ENCODE measurements at regions not wholly inside any gene's neighbourhood (a gene's known extent, or its start where the extent isn't known, plus 50 kb on each side); places are given as distances from the start of the nearest gene placed in this dataset.

DNA sequence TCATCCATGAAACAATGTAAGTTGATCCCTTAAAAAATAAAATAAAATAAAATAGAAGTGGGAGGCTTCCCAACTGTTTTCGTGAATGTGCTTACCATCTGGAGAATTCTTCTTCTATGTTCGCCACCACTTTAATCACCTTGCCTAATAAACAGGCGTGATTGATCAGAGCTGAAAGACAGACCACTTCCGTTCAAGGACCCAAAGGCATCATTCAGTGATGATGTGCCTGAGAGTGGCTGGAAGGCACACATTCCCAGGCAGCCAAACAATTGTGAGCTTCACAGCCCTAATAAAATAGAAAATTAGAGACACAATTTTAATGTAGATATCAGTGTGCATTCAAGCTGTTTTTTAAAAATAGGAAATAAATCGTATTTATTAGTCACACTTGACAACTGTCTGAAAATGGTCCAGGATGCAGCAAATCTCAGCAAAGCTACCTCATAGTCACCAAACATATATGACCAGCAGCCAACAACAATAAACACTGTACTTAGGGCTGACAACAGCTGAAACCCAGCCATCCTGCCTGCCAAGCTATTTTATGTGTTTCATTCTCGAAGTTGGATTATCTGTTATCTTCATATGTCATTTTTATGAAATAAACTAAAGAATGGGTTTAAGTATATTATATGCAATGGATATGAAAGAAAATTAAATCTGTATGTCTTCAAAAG, 163.2 kb upstream of the FAM9B start:
- peak; percentile 12 for DNase-seq

DNA sequence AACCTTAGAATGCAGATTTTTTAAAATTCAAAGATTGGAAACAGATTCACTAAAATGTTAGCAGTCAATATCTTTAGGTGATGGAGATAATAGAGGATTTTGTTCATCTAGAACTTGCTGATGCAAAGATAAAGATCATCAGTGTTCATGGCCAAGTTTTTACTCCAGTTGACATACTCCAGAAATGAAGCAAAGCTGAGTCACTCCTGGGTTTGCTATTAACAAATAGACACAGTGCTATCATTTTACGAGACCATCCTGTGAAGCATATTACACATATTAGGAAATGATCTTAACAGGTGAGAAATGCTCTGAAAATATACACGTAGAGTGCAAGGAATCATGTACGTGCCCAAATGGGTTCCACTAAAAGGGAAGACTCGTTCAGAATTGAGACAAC, 170.6 kb upstream of the FAM9B start:
- DNase-seq: no peak

DNA sequence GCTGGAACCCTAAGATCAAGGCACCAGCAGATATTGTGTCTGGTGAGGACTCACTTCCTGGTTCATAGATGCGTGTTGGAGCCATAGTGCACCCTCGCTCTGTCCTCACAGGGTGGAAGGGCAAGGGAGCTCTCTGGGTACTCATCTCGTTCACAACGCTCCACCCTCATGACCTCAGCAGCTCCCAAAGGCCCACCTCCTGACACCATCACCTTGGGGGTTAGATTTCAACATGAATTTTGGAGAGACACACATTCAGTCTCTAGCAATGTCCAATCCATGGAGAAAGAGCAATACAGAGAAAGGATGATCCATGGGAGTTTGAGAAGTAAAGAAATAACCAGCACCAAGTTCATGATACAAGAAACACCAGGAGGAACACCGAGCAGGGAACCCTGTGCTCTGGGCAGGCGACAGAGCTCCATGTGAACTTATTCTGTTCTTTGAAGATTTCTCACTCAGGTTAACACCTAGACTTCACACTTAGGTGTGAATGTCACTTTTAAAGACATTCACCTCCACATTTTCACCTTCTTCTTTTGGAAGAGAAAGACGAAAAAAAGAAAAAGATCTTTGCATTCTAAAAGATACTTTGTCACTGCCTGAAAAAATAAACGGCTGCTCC, 171.8 kb upstream of the FAM9B start:
- no peak for DNase-seq

GRCh38 chrX:9207142-9207541, 173.2 kb upstream of the FAM9B start:
- no peak for DNase-seq

DNA sequence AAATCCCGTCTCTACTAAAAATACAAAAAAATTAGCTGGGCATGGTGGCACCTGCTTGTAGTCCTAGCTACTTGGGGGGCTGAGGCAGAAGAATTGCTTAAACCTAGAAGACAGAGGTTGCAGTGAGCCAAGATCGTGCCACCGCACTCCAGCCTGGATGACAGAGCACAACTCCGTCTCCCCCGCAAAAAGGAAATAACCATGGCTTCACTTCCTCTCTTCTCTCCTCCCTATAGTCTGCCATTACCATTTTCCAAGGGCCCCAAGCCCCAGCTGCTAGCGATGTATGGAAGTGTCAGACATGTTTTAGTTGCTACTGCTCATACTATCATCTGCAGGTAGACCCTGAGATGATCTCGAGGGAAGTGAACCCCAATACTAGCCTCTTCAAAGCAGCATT, 177.3 kb upstream of the FAM9B start:
- no peak for DNase-seq

GRCh38 chrX:9221781-9222180, 187.9 kb upstream of the FAM9B start:
- no peak for DNase-seq

DNA sequence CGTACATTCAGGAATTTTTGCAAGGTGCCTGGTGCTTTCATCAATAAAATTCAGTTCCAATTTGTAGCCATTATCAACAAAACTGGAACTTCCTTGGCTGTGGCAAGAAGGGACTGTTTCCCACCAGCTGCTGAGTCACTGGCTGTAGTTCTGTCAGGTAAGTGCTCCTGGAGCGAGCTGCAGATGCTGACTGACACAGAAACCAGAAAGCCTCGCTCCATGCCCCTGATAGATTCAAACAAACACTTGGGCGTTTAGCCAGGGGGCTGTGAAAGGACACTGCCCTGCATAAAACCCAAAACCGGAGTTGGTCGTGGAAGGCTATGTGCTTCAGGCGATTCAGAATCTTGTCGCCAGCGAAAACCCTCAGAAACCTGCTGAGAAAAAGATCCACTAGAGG, 188.4 kb upstream of the FAM9B start:
- no peak for DNase-seq

DNA sequence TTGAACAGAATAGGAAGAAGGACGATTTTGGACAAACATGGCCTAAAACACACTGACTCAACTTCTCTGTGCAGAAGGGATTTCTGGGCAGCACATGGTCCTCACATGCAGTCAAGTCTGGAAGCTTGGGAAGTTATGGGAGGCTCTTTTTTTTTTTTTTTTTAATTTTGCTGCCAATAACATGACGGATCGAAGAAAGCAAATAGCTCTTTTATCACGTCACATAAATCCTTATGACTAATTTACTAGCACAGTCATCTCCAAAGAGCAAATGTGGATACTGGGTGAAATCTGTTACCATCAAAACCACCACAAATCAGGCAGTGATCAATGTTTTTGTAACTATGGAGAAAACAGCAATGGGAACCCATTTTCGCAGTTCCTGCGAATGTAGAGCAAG, 193.3 kb upstream of the FAM9B start:
- peak; percentile 53 for DNase-seq

DNA sequence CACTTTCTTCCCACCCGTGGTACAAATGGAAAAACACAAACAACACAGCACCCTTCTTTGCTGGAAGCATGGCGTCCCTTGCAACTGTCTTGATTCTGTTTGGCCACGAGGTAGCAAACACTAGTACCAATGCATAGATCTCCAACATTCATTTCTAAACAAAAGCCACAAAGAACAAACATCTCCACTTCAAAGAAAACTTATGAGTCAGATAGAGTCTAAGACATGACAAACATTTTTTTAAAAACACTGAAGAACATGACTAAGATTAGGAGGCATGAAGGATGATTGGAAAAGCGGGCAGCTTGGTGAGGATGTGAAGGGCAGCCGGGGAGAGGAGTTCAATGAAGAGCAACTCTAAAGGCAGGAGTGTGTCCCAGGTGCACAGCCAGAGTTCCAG, 197.6 kb upstream of the FAM9B start:
- DNase-seq: no peak

- no peak for DNase-seq
These were observed 199.2 kb upstream of the FAM9B start for GRCh38 chrX:9233141-9233540.

GRCh38 chrX:9234315-9234714, 200.4 kb upstream of the FAM9B start:
- no peak for DNase-seq

DNA sequence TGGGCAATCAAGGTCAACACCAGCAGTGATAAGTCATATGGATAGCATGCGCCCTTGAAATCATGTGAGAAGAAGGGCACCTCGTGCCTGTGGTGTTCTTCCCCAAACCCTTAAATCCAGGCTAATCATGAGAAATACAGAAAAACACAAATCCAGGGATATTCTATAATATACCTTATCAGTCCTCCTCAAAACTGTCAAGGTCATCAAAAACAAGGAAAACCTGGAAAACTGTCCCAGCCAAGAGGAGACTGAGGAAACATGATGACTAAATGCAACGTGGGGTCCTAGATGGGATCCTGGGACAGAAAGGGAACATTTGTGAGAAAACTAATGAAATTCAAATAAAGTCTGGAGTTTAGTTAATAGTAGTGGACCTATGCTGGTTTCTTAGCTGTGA, 201.8 kb upstream of the FAM9B start:
- DNase-seq: no peak

- no peak for DNase-seq
These were observed 207.0 kb upstream of the FAM9B start for GRCh38 chrX:9240956-9241355.

DNA sequence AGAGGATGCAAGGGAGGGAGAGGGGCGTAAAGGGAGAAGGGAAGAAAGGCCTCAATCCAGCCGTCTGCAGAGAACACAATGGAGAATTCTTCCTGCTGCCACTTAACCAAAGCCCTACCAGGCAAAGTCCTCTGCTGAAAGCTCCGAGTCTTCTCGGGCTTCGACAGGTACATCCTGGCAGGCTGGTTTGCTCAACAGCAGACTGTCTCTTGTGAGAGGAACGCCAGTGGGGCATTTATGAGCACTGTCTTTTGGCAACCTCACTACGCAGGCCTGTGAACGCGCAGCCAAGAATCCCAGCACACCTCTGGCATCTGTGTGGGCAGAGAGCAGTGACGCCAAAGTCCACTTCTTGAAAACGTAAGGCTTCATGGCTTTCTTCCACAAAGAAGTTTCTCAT, 207.5 kb upstream of the FAM9B start:
- DNase-seq: no peak

DNA sequence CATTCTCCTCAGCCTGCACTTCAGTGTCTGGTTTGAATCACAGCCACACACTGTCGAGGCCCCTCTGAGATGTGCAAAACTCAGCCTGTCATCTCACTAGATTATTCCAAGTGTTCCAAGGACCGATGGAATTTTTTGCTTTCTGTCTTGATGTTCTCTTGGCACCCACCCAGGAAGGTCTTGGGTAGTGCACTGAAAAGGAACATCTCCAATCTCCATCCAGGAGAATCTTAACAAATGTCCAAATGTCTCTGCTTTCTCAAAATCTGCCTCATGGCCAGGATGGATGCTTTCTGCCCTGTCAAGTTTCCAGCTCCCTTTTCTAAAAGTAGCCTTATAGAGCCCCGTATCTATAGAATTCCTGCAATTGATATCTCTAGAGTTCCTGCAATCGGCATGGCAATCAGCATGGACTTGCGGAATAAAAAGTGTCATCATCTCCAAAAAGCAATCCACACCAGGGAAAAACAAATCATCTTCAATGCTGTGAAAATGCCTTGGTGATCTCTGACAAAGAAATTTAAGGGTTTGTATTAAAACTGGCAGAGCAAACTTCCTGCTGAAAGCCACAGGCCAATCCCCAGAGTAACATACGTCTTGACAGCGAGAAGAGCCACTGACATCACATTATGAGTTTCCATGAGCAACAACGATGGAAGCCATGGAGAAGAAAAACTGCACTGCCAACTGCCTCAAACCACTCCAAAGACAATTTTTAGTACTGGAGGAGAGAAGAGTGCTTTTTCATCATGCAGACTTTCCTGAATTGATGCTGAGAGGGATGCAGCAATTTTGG, 215.3 kb upstream of the FAM9B start:
- DNase-seq: peak; percentile 55

DNA sequence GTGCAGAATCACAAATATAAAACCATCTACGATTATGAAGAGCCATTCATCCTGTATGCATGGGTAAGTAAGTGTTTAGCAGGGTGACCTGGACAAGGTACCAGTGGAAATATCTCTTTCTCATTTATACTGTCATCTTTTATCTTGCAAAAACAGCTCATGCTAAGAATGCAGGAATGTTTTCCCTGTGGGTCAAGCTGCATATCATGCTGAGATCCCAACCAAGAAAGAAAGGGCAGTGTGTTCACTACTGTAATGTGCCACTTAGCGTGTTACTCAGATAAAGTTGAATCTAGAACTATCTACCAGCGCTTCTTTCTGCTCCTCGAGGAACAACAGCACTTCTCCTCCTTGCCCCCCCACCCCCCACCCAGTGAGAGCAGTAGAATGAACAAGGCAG, 212.7 kb upstream of the TBL1X start:
- no peak for DNase-seq

DNA sequence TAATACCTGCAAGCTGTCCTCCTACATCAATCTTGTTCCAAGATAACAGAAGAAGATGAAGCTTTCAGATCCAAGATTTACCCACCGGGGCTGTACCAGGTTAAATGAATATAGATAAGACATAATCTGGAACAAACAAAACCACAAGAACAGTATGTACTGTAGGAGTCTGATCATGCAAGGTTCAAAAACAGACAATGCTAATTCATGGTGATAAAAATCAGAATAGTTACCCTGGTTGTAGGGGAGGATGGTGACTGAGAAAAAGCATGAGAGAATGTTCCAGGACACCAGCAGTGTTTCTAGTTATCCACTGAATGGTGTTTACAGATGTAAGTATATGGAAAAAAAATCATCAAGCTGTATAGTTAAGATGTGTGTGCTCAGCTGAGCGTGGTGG, 211.6 kb upstream of the TBL1X start:
- DNase-seq: no peak

GRCh38 chrX:9257718-9258420, 207.0 kb upstream of the TBL1X start:
- DNase-seq: no peak

DNA sequence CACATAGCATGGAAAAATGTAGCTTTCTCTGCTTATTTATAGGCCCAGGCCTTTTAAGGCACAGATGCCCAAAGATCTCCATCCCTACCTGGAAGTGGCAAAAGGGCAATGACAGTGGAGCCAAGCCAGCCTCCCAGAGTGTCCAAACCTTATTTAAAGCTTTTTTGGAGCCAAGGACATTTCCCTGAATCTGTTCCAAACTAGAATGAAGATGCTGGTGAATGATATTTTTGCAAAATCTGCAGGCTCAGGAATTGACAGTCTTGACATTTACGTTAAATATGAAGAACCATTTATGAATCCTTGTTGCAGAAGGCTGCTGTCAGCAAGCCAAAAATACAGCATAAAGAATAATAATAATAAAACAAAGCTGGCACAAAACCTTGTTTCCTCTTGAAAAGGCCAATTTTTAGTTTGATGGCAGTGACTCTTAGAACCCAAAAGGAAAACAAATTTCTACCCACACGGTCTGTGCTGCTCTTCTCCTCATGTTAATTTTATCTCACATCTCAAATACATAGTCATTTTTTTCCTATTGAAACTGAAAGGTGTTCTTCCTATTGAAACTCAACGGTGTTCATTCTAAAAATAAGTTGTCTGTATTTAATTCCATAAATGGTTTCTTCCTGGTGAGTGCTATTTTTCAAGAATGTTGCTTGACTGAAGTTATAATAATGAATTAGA, 206.3 kb upstream of the TBL1X start:
- no peak for DNase-seq

GRCh38 chrX:9260603-9261002, 204.3 kb upstream of the TBL1X start:
- DNase-seq: no peak

GRCh38 chrX:9267415-9267814, 197.4 kb upstream of the TBL1X start:
- DNase-seq: no peak

DNA sequence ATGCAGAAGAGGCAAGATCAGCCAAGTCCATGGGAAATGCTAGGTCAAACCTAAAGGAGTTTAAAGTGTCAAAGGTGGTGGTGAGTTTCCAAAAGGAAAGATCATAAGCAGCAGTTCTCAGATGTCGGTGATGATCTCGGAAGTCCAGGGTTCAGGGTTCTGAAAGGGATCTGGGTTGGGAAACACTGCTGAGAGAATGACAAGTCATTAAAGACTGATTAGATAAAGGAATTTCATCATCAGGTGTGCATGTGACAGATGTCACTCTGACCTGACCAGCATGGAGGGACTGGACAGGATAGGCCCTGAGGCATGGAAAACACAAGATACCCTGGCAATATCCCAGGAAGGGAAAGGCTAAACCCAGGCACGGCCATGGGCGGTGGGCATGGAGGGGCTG, 195.7 kb upstream of the TBL1X start:
- DNase-seq: no peak

All from fibroblast of upper back skin (primary cell).